ENCODE measurements at regions not wholly inside any gene's neighbourhood (a gene's known extent, or its start where the extent isn't known, plus 50 kb on each side); places are given as distances from the start of the nearest gene placed in this dataset.

DNA sequence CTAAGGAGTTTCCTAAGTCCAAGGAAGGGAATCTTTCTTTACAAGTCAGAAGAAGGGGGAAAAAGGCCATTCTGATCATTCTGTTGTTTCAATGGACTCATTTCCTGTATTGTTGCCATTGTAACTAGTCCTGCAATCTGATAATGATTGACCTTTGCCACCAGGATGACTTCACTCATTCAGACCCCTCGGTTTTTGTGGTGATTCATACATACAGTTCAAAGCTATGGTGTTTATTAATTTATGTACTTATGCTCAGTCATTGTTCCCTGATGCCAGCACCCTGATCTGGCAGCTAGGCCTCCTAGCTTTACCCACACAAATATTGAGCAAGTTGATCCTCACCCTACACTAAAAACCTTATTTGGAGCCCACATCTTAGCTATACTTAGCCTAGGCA, 57.6 kb upstream of the ZNF519 start (continued):
- no peak for TF ChIP-seq ZNF510 (CRISPR knock-in tag; IDR thresholded peaks at IDR 0.05; ENCODE audit: low read depth)
- no peak for TF ChIP-seq ZFP90 (CRISPR knock-in tag; IDR thresholded peaks at IDR 0.05; ENCODE audit: borderline replicate concordance)
- TF ChIP-seq ZFP36L2 (CRISPR knock-in tag; IDR thresholded peaks at IDR 0.05): no peak
- TF ChIP-seq, protein P1, sequence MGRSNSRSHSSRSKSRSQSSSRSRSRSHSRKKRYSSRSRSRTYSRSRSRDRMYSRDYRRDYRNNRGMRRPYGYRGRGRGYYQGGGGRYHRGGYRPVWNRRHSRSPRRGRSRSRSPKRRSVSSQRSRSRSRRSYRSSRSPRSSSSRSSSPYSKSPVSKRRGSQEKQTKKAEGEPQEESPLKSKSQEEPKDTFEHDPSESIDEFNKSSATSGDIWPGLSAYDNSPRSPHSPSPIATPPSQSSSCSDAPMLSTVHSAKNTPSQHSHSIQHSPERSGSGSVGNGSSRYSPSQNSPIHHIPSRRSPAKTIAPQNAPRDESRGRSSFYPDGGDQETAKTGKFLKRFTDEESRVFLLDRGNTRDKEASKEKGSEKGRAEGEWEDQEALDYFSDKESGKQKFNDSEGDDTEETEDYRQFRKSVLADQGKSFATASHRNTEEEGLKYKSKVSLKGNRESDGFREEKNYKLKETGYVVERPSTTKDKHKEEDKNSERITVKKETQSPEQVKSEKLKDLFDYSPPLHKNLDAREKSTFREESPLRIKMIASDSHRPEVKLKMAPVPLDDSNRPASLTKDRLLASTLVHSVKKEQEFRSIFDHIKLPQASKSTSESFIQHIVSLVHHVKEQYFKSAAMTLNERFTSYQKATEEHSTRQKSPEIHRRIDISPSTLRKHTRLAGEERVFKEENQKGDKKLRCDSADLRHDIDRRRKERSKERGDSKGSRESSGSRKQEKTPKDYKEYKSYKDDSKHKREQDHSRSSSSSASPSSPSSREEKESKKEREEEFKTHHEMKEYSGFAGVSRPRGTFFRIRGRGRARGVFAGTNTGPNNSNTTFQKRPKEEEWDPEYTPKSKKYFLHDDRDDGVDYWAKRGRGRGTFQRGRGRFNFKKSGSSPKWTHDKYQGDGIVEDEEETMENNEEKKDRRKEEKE (IDR thresholded peaks at IDR 0.05): no peak
- TF ChIP-seq ZZZ3 (CRISPR knock-in tag; IDR thresholded peaks at IDR 0.05; ENCODE audit: borderline replicate concordance): no peak
- TF ChIP-seq, protein P2, sequence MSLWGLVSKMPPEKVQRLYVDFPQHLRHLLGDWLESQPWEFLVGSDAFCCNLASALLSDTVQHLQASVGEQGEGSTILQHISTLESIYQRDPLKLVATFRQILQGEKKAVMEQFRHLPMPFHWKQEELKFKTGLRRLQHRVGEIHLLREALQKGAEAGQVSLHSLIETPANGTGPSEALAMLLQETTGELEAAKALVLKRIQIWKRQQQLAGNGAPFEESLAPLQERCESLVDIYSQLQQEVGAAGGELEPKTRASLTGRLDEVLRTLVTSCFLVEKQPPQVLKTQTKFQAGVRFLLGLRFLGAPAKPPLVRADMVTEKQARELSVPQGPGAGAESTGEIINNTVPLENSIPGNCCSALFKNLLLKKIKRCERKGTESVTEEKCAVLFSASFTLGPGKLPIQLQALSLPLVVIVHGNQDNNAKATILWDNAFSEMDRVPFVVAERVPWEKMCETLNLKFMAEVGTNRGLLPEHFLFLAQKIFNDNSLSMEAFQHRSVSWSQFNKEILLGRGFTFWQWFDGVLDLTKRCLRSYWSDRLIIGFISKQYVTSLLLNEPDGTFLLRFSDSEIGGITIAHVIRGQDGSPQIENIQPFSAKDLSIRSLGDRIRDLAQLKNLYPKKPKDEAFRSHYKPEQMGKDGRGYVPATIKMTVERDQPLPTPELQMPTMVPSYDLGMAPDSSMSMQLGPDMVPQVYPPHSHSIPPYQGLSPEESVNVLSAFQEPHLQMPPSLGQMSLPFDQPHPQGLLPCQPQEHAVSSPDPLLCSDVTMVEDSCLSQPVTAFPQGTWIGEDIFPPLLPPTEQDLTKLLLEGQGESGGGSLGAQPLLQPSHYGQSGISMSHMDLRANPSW (CRISPR knock-in tag; IDR thresholded peaks at IDR 0.05; ENCODE audit: borderline replicate concordance): no peak
- TF ChIP-seq ZSCAN25 (CRISPR knock-in tag; IDR thresholded peaks at IDR 0.05): no peak
- TF ChIP-seq, protein P3, sequence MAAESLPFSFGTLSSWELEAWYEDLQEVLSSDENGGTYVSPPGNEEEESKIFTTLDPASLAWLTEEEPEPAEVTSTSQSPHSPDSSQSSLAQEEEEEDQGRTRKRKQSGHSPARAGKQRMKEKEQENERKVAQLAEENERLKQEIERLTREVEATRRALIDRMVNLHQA (CRISPR knock-in tag; IDR thresholded peaks at IDR 0.05): no peak
- TF ChIP-seq CENPX (CRISPR knock-in tag; IDR thresholded peaks at IDR 0.05): no peak
- no peak for TF ChIP-seq ZNF572 (CRISPR knock-in tag; IDR thresholded peaks at IDR 0.05)
- no peak for TF ChIP-seq HES4 (CRISPR knock-in tag; IDR thresholded peaks at IDR 0.05; ENCODE audit: borderline replicate concordance)
- TF ChIP-seq FOSL2 (CRISPR knock-in tag; IDR thresholded peaks at IDR 0.05): peak; percentile 96
- TF ChIP-seq RFX3 (CRISPR knock-in tag; IDR thresholded peaks at IDR 0.05): no peak
- TF ChIP-seq KLF16 (CRISPR knock-in tag; IDR thresholded peaks at IDR 0.05): 0 out of 4 replicates have a peak, but pooled peaks of 1 of the 2 experiments have one; percentile 59
- TF ChIP-seq, protein P4, sequence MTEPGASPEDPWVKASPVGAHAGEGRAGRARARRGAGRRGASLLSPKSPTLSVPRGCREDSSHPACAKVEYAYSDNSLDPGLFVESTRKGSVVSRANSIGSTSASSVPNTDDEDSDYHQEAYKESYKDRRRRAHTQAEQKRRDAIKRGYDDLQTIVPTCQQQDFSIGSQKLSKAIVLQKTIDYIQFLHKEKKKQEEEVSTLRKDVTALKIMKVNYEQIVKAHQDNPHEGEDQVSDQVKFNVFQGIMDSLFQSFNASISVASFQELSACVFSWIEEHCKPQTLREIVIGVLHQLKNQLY (CRISPR knock-in tag; IDR thresholded peaks at IDR 0.05): no peak
- TF ChIP-seq KDM6A (CRISPR knock-in tag; IDR thresholded peaks at IDR 0.05; ENCODE audit: low read depth): no peak
- TF ChIP-seq ZBTB21 (CRISPR knock-in tag; IDR thresholded peaks at IDR 0.05): 0 out of 2 replicates have a peak, but pooled peaks have one; percentile 25
- TF ChIP-seq PAXIP1 (CRISPR knock-in tag; conservative IDR thresholded peaks at IDR 0.05): peak; percentile 55
- TF ChIP-seq ZNF660 (CRISPR knock-in tag; IDR thresholded peaks at IDR 0.05; ENCODE audit: borderline replicate concordance, low read depth): no peak
- peak; percentile 71 for TF ChIP-seq ELF3 (CRISPR knock-in tag; IDR thresholded peaks at IDR 0.05)
- TF ChIP-seq ONECUT2 (CRISPR knock-in tag; IDR thresholded peaks at IDR 0.05): no peak
- TF ChIP-seq ZEB1 (IDR thresholded peaks at IDR 0.05; ENCODE audit: insufficient replicate concordance, low read depth): no peak
